ENCODE measurements at regions not wholly inside any gene's neighbourhood (a gene's known extent, or its start where the extent isn't known, plus 50 kb on each side); places are given as distances from the start of the nearest gene placed in this dataset.

GRCh38 chr22:48618326-48618725 is 1209.3 kb downstream of the BRD1 start:
- TF ChIP-seq CTCF (IDR thresholded peaks at IDR 0.05; ENCODE audit: low read depth, low read length) (no peak), MAX (IDR thresholded peaks at IDR 0.05; ENCODE audit: low read depth, low read length) (no peak), POLR2A (IDR thresholded peaks at IDR 0.05; ENCODE audit: extremely low read depth, insufficient read length) (no peak), MYC (IDR thresholded peaks at IDR 0.05; ENCODE audit: low read depth, low read length) (no peak)

All from NB4 (cell line).